ENCODE measurements at regions not wholly inside any gene's neighbourhood (a gene's known extent, or its start where the extent isn't known, plus 50 kb on each side); places are given as distances from the start of the nearest gene placed in this dataset.
"Not testable (repeated sequence)": the region's sequence is repeated elsewhere in the genome, so short reads cannot be mapped to it uniquely, and the experiment has no call there.

DNA sequence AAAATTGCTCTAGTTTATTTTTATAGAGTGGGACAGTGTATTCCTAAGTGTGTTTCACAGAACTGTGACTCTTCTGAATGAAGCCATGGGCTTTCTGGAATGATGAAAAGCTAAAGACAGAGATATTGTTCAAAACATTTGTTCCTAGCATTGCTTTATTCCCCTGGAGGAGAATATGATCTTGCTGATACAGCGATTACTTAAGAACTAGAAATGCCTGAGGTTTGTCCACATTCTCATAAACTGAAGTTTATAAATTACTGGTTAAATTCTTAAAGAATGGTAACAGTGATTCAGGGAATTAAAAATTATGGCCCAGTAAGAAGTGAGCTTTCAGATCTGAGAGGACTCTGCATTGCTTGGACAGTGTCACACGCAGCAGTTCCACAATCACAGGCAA lies 690.3 kb downstream of the FAM181B start:
- DNase-seq: no peak

DNA sequence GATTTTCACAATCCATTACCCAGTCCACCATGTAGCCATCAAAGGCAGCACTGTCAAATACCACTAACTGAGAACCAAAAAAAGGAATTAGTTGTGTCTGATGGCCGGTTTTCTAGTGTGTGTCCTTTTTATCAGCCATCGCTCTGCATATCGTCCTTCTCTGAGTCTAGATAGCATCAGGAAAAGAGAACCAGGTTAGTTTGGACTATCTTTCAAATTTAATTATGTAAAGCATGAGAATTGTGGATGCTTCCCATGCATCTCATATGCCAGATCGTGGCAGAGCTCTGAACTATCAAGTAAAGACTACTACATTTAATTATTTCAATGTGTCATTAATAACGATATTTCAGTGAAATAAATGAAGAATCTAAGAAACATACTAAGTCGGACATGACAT lies 691.9 kb downstream of the FAM181B start:
- no peak for DNase-seq

DNA sequence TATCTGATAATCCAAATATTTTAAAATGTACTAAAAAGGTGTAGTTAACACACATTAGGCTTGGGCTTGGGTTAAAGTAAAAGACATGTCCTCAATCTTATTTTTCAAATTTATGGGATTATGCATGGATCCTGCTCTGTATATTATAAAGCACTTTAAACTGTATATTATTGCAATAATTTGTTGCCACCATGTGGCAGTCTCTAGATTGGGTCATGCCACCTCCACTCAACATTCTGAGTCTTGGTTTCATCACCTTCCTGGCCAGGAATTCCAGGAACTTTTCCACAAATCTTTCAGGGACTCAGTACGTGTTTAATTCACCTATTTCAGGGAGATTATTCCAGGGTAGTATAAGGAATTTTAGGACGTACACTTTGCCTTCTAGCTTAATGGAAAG lies 695.5 kb downstream of the FAM181B start:
- DNase-seq: no peak

DNA sequence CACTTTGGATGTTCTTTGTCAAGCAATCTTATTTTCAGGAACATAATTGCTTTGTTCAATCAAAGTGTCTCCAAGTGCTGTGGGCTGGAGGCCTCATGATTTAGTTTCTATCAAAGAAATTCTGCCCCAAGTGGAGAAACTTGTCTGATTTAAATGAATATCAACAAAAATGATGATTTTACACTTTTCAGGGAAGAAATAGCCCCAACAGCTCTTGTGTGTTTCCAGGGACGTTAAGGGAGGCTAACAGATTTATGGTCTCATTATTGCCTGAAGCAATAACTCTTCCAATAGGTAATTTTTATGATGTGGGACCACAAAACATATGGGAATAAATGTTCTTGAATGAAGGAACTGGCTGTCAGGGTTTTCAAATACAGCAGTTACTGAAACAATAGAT lies 699.1 kb downstream of the FAM181B start:
- DNase-seq: no peak

DNA sequence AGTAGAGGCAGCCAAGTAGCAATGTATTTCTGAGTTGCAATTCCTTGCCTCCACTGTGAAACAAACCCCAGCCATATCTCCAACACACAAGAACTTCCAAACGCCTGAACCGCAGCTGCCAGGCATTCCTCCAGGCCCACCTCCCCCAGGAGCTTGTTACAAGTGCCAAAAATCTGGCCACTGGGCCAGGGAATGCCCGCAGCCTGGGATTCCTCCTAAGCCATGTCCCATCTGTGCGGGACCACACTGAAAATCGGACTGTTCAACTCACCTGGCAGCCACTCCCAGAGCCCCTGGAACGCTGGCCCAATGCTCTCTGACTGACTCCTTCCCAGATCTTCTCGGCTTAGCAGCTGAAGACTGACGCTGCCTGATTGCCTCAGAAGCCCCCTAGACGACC lies 706.3 kb downstream of the FAM181B start:
- not testable (repeated sequence) for DNase-seq

DNA sequence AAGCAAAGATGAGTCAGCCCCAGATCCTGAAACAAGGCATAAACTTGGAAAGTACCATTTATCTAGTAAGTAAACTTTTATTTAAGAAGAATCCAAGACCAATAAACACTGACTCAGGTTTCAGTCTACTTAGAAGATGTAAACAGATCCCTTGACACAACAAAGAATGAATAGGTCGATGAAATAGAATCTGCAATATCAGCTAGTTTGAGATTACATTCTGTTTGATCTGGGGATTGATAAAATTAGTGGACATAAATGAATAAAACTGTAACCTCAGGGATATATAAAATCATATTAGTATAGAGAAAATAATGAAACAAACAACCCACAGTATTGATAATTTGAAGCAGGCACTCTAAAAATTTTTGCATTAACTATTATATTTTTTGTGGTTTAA lies 708.9 kb downstream of the FAM181B start:
- no peak for DNase-seq

DNA sequence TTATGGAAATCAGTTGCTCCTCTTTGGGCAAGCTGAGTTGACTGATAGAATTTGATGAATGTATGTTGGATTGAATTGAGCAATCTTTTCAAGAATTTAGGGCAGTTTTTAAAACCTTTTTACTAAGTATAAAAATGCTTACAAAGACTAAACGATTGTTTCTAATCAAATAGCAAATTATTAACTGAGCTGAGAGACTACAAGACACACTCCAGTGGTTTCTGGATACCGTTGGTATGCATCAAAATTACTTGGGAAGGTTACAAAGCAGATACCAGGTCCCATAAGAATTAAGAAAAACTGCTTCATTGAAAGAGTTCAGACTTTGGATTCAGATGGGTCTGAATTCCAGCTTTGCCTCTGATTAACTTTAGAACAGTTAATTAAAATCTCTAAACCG lies 721.4 kb downstream of the FAM181B start:
- DNase-seq: no peak

DNA sequence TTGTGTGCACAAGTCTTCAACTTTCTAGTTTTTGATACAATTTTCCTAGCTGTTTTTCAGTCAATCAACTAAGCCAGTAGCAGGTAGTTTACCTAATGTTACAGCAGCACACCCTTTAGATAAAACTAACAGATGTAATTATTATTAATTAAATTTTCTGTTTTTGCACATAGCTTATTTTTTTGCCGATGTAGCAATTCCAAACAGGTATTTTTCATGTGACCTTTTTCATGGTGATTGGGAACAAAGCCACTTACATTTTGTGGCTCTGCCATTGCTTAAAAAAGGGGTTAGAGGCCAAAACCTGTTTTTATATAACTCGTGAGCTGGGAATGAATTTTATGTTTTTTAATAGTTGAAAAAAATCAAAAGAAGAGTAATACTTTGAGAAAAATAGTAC lies 724.5 kb downstream of the FAM181B start:
- no peak for DNase-seq

DNA sequence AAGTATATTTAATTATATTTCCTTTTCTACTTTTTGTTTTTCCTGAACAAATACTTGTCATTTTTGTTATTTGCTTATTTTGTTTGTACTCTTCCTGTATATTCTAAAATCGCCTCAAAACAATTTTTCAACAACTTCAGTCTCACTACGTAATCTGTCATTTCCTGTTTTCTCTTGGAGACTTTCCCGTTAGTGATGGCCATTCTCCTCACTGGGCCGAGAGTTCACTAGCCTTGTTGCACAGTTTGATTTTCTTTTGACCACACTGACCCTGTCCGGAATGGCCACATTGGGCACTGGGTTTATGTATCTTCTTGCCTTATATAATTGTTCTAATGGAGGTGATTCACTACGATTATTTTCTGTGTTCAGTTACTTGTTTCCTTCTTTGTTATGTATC lies 726.1 kb downstream of the FAM181B start:
- no peak for DNase-seq

DNA sequence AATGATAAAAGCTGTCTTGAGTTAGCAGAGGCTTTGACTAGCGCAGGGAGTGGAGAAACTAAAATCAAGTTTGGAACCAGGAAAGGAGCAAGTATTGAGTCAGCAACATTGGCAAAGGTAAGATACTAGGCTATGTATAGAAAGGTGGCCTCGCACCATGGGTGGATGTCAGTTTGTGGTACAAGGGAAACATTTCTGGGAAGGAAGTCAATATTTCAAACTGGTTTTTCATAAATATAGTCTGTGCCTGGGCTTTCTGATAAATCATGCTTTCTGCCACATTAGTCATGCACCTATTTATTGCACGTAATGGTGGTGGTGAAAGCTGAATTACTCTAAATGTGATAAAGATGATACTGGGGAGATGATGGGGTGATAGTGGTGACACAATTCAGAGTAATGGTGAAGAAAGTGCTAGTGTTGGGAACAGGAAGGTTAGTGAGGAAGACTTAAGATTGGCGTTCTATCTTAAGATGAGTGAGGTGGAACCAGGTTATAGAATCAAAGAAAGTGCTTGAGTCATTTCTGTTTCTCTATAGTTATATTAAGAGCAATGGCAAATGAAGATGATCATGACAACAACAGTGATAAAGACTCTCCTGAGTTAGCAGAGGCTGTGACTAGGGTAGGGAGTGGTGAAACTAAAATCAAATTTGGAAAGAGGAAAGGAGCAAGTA lies 729.0 kb downstream of the FAM181B start:
- DNase-seq: no peak

DNA sequence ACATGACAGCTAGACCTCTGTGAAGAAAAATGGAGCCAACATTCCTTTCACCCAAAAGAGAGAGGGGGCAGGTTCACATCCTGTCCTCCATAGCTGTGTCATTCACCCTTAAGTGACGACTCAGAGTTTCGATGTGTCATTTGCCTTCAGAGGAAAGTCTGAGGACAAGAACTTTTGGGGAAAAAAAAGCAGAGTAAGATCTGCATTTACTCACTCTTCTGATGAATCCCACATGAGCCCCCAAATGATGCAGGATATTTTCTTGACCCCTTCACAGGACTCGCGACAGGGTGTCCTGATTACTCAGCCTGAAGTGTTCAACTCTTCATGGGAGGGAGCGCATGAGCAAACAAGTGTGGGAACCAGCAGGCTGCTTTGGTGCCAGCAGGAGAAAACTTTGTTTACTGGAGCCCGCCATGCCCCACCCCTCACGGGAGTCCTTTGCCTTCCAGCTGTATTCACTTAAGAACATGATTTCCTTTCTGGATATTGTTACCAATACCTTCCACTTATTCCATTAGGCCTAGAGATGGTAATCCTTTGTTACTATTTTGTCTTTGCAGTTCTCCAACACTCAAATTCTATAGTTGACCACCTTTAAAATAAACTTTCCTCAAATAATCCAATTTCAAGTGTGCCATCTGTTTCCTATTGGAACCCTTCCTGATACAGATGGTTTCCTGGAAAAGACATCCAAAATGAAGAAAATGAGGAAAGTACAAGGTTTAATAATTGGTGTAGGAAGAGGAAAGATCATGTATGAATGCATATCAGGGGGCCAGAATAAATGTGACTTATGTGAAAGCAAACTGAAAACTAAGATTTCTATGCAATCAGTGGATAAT lies 729.8 kb downstream of the FAM181B start:
- no peak for DNase-seq

DNA sequence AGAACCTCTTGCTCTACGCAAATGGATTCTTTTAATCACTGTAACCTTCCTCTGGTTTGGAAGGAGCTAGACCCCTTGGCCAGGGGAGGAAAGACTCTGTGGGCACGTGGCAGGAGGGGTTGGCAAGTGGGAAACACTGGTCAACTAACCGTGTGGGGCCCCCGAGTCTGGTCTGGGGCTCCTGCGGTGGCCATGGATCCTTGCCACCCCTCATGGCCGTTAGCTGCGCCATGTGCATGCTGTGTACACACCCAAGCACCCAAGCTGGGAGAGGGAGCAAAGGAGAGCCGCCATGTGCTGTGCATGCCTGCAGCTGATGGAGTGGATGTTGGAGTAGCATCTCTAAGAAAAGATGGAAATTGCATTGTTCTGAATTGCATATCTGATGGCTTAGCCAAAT lies 730.6 kb downstream of the FAM181B start:
- DNase-seq: no peak

DNA sequence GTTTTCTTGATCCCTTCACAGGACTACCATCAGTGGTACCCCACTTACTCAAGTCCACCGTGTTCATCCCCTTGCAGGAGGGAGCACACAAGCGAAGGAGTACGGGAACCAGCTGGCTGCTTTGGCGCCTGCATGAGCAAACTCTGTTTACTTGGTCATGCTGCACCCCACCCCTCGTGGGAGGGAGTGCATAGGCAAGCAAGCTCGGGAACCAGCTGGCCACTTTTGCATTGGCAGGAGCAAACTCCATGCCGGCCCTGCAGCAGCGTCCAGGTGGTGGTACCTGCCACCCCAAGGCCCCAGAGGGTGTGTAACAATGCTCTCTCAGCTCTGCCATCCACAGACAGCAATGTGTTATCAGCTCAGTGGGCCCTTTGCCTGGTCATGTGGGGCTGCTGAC lies 737.8 kb downstream of the FAM181B start:
- no peak for DNase-seq

DNA sequence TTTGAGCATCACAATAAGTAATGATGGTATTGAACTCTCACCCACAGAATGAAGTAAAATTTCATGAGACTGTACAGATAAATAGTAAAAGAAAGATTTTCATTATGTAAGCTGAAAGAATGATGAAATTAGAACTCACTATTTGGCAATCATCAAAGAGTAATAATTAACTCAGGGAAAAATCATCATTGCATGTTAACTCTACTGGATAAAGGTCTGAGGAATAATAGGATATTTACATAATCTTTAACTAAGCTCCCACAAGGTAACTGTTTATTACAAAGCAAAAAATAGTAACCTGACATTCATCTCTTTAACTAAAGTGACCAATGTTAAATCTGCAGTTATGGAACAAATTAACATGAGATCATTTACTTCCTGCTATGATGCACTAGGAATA lies 739.9 kb downstream of the FAM181B start:
- DNase-seq: no peak

DNA sequence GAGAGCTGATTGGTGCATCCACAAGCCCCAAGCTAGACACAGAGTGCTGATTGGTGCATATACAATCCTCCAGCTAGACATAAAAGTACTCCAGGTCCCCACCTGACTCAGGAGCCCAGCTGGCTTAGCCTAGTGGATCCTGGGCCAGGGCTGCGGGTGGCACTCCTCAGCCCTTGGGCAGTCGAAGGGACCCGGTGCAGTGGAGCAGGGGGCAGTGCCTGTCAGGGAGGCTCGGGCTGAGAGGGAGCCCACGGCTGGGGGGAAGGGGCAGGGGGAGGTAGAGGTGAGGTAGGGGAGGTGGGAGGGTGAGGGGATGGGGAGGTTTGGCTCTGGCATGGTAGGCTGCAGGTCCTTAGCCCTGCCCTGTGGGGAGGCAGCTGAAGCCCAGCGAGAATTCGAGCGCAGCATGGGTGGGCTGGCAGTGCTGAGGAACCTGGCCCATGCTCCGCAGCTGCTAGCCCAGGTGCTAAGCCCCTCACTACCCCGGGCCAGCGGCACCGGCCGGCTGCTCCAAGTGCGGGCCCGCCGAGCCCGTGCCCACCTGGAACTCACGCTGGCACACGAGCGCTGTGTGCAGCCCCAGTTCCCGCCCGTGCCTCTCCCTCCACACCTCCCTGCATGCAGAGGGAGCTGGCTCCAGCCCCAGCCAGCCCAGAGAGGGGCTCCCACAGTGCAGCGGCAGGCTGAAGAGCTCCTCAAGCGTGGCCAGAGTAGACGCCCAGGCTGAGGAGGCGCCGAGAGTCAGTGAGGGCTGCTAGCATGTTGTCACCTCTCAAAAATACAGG lies 742.8 kb downstream of the FAM181B start:
- DNase-seq: no peak

DNA sequence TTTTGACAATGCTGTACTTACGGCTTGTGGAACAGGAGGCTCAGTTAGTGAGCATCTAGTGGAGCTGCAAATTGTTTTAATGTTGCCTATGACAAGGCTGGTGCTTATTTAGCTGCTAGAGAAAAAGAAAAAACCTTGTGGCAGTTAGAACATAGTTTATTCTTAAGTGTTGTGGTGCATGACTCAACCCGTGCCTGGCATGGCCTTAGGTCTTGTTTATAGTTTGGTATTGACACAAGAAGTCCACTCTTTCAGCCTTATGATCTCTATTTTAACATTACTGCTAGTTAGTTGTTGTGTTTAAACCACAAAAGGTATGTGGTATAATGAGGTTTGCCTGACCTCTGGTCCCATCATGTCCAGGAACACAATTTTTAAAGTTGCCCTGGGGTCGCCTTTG lies 744.6 kb downstream of the FAM181B start:
- no peak for DNase-seq

DNA sequence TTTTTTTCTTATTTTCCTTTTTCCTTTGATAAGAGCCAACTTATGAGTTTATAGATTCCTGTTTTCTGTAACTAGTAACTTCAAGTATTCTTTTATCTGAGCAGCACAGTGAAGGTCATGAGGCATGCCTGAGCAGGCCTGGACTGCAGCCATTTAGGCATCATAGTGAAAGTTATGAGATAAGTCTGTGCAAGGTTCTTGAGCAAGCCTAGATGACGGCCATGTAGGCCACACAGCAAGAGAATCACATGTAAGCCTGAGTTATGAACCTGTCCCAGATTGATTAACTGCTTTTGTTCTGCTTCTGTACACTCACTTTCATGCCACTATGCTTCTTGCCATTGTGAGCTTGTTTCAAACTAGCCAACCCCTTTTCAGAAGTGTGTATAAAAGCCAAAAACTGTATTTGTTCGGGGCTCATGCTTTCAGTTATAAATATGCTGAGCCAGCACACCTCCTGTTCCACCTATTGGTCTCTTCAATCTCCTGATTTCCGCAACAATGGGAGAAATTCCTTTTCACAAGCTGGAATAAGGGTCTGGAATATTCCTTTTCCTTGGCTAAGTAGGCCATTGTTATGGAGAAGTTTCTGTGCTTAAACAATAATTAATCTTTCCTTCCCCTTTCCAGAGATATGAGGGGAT lies 745.7 kb downstream of the FAM181B start:
- DNase-seq: no peak

DNA sequence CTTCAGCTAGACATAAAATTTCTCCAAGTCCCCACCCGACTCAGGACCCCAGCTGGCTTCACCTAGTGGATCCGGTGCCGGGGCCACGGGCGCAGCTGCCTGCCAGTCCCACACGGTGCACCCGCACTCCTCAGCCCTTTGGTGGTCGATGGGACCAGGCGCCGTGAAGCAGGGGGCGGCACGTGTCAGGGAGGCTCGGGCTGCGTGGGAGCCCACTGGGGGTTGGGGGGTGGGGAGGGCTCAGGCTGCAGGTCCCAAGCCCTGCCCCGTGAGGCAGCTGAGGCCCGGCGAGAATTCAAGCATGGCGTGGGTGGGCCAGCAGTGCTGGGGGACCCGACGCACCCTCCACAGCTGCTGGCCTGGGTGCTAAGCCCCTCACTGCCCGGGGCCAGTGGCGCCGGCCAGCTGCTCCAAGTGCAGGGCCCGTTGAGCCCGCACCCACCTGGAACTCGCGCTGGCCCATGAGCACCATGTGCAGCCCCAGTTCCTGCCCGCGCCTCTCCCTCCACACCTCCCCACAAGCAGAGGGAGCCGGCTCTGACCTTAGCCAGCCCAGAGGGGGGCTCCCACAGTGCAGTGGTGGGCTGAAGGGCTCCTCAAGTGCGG lies 747.0 kb downstream of the FAM181B start:
- no peak for DNase-seq

DNA sequence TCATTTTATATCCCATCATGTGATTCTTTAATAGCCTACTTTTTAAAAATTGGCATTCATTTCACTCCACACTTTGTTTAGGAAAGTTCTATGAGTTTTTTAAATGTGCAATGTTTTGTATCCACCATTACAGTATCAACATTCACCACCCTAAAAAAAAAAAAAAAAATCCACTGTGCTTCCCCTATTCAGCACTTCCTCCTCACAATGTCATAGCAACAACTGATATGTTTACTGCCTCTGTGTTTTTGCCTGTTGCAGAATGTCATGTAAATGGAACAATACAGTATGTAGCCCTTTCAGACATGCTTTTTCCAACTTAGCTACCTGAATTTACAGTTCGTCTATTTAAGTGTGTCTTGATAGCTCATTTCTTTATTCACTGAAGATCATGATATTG lies 754.2 kb downstream of the FAM181B start:
- DNase-seq: no peak

DNA sequence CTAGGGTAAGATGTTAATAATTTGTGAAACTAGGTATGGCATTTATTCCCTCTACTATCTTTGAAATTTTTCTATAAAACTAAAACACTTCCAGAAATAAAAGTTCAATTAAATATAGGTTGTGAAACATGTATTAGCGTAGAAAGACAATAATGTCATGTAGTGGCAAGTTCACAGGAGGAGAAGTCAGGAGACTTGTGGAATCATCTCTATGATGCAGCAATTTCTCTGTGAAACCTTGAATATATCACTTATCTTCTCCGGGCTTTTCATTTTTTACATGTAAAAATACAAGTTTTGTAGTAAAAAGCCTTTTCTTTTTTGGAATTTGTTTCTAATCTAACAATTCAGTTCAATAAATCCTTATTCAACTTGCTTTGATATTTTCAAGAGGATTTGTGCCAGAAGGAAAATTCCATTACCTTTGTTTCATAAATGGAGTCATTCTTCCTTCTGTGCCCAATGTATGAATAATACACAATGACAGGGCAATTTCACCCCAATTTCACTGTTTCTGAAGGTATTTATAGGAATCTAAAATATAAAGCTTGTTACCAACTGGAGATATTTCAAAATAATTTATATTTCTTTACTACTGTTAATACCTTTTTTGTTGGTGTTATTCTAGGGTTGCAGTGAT lies 758.3 kb downstream of the FAM181B start:
- no peak for DNase-seq

DNA sequence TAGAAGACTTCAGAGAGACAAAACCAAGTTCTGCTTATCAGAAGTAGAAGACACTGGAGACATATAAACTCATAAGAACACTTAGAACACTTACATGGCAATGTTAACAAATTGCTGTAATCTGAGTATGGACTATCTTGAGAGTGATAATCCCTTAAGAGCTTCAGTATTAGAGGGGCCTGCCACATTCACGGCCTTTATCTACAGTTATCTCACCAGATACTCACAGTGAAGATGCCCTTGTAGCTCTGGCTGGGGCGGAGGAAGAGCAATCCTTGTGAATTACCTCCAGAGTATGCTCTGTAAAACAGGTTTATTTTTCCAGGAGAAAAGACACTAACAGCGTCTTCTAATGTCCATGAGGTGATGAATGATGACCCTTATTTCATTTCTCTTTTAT lies 762.8 kb downstream of the FAM181B start:
- no peak for DNase-seq

DNA sequence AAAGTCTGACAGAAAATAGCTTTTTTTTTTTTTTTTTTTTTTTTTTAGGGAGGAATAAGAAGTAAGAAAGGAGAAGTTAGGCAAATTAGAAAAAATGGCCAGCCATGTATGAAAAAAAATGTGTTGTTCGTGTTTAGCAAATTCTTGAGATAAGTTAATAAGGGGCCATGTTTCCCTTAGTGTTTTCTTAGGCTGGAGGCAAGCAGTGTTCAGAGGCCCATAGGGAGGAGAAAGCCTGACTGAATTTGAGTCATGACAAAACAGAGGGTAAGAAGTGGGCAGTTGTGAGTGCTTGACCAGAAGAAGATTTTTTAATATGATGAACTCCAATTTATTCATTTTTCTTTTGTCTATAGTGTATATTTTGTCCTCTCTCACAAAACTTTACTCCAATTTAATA lies 766.4 kb downstream of the FAM181B start:
- DNase-seq: no peak
